Ovary (tissue), 7 donors: ENCODE measurements at regions not wholly inside any gene's neighbourhood (a gene's known extent, or its start where the extent isn't known, plus 50 kb on each side); places are given as distances from the start of the nearest gene placed in this dataset.

Experiments
- DNase-seq, 5 donors: peaks; one replicate each; pipeline ENCODE4 v3.0.0-alpha.2; 2019 to 2020
- H3K27ac ChIP-seq, 2 donors: fragments of 200-600 bp; one replicate each; pipeline versions ENCODE4 v1.5.1 to v1.8.0; 2019 to 2022
- H3K27me3 ChIP-seq: fragments of 200-600 bp; one replicate; pipeline ENCODE4 v1.8.0; 2022
- H3K36me3 ChIP-seq: fragments of 200-600 bp; sonication (generic); one replicate; pipeline ENCODE4 v1.5.1; 2019
- H3K4me1 ChIP-seq: one replicate; pipeline ENCODE4 v1.8.1; 2013; ENCODE audit warnings: mild to moderate bottlenecking, moderate library complexity; ENCODE audit not compliant: insufficient read depth
- H3K4me3 ChIP-seq: fragments of 200-600 bp; sonication (generic); one replicate; pipeline ENCODE4 v1.5.1; 2017
- H3K9me3 ChIP-seq, 2 donors: fragments of 200-600 bp in 1 of 2; sonication (generic) in 1 of 2; one replicate each; pipeline versions ENCODE4 v1.5.1 to v1.8.1; 2013 to 2019; ENCODE audit warnings: mild to moderate bottlenecking in 1 of 2, moderate library complexity in 1 of 2
- EP300 ChIP-seq: sonication (generic); formaldehyde crosslinking; IDR thresholded peaks from one replicate; pipeline ENCODE4 v1.6.1; 2017; ENCODE audit warnings: antibody characterized with exemption
- POLR2A ChIP-seq: fragments of 450-650 bp; IDR thresholded peaks from one replicate; pipeline ENCODE4 v1.6.1; 2017; ENCODE audit warnings: antibody characterized with exemption, mild to moderate bottlenecking, moderate library complexity
- WGBS, 3 donors: extraction: QIAGEN DNeasy Blood & Tissue Kit in 1 of 3; methylation state at CpG; one replicate each; pipeline versions ENCODE4 v1.1.5 to v1.1.7; 2013 to 2017; 5-methylcytosine and 5-hydroxymethylcytosine counted together
- intact Hi-C, 4 donors: fragments of 100-400 bp; cut with DNase I; formaldehyde crosslinking; loops; one replicate each; pipeline versions ENCODE4 v1.11.0 to v1.15.1; 2022 to 2023
- TF ChIP-seq, protein P1 (sequence below), 3 donors: fragments of 450-650 bp in 2 of 3; fragments of 200-600 bp in 1 of 3; IDR thresholded peaks; one replicate each; pipeline versions ENCODE4 v1.5.1 to v1.8.0; 2016 to 2022; ENCODE audit warnings: antibody characterized with exemption in 3 of 3, mild to moderate bottlenecking in 1 of 3
- donor health status: DM: no; HTN: no; CAD: no; lungs with moderate emphysema.
- donor health status: DM: no; HTN: no; CAD: no.
- donor health status: Bipolar disorder and iron deficiency.
- donor health status: DM: no; HTN: no; CAD: no.
- donor health status: DM: yes; HTN: yes; CAD: no.

DNA sequence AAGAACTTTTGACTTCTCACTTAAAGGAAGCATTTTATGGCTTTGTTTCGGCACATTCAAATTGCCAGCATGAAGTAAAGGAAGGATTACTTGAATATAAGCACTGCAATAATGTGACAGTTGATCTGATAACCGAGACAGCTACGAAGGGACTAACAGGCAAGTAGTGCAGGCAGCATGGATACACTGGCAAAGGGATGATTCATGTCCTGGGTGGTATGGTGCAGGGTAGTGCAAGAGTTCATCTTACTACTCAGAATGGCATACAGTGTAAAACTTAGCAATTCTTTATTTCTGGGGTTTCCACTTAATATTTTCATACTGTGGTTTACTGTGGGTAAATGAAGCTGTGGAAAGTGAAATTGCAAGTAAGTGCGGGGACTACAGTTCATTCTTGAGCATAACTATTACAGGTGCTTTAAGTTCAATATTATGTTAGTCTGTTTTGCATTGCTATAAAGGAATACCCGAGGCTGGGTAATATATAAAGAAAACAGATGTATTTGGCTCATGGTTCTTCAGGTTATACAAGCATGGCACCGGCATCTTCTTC is 611.8 kb downstream of the SPOCK3 start:
- H3K9me3 ChIP-seq: no peaks in the 10 kb centered on the region
- intact Hi-C loops: no loop called here
- no peak overlapping the region for H3K4me3 ChIP-seq
- H3K36me3 ChIP-seq: no peaks in the 10 kb centered on the region
- TF ChIP-seq EP300: no peak
- TF ChIP-seq, protein P1, sequence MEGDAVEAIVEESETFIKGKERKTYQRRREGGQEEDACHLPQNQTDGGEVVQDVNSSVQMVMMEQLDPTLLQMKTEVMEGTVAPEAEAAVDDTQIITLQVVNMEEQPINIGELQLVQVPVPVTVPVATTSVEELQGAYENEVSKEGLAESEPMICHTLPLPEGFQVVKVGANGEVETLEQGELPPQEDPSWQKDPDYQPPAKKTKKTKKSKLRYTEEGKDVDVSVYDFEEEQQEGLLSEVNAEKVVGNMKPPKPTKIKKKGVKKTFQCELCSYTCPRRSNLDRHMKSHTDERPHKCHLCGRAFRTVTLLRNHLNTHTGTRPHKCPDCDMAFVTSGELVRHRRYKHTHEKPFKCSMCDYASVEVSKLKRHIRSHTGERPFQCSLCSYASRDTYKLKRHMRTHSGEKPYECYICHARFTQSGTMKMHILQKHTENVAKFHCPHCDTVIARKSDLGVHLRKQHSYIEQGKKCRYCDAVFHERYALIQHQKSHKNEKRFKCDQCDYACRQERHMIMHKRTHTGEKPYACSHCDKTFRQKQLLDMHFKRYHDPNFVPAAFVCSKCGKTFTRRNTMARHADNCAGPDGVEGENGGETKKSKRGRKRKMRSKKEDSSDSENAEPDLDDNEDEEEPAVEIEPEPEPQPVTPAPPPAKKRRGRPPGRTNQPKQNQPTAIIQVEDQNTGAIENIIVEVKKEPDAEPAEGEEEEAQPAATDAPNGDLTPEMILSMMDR (IDR thresholded peaks at IDR 0.05): no peak
- no peak for TF ChIP-seq POLR2A
- H3K4me1 ChIP-seq: no peaks in the 10 kb centered on the region
- no peak overlapping the region for H3K27ac ChIP-seq
- 82 to 87% (median 82%) methylated on average over 6 of the region's 6 CpGs for WGBS, 3 donors
- H3K27me3 ChIP-seq: no peaks in the 10 kb centered on the region
- DNase-seq: no peak

DNA sequence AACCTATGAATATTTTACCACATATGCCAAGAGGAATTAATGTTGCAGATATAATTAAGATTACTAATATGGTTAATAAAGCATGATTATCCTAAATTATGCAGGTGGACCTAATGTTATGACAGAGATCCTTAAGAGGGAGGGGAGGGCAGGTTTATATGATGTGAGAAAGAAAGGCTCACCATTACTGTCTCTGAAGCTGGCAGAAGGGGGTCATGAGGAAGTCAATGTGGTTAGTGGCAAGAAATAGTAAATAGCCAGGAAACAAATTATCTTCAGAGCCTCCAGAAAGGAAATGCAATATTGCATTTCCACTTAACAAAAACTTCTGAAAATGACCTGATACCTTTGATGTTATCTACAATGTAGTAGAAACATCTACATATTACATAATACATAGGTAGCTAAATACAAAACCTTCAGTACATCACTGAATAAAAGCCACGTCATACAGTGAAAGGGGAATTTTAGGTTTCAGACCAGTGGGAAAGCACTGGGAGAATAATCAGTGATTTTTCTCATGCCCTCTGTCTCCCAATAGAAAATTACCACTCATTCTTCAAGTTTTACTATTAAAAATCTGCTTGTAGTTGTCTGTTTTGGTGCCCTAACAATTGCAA is 609.2 kb downstream of the SPOCK3 start:
- DNase-seq: no peak
- TF ChIP-seq EP300 (no peak), POLR2A (no peak)
- TF ChIP-seq, protein P1 (IDR thresholded peaks at IDR 0.05): no peak
- 0 to 21% (median 20%) methylated on average over 1 of the region's 1 CpG for WGBS, 3 donors
- H3K4me1 ChIP-seq: no peaks in the 10 kb centered on the region
- no peak overlapping the region for H3K4me3 ChIP-seq
- no peak overlapping the region for H3K27ac ChIP-seq
- H3K27me3 ChIP-seq: no peaks in the 10 kb centered on the region
- H3K9me3 ChIP-seq: no peaks in the 10 kb centered on the region
- H3K36me3 ChIP-seq: no peaks in the 10 kb centered on the region
- intact Hi-C loops: no loop called here

DNA sequence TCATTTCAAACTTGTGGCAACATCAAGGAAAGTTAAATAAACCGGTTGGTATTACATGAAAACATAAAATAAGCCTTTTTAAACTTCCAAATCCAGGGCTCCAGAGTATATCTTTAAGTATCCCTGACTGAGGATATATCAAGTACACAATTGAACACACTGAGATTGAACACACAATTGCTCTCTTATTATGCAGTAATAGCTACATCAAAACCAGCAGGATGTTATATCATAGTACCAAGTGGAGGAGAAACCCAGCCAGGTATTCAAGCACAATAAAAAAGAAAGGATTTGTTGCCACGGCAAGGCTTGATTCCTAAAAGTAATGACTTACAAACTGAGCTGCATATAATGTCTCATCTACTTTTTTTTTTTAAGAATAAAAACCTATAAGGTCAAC is 605.8 kb downstream of the SPOCK3 start:
- no peaks in the 10 kb centered on the region for H3K27me3 ChIP-seq
- intact Hi-C loops: no loop called here
- H3K4me3 ChIP-seq: no peak overlapping the region
- no peak overlapping the region for H3K27ac ChIP-seq
- DNase-seq: no peak
- H3K4me1 ChIP-seq: no peaks in the 10 kb centered on the region
- H3K9me3 ChIP-seq: no peaks in the 10 kb centered on the region
- TF ChIP-seq POLR2A (no peak), EP300 (no peak)
- TF ChIP-seq, protein P1 (IDR thresholded peaks at IDR 0.05): no peak
- H3K36me3 ChIP-seq: no peaks in the 10 kb centered on the region
- 41 to 67% (median 60%) methylated on average over 2 of the region's 2 CpGs for WGBS, 3 donors

DNA sequence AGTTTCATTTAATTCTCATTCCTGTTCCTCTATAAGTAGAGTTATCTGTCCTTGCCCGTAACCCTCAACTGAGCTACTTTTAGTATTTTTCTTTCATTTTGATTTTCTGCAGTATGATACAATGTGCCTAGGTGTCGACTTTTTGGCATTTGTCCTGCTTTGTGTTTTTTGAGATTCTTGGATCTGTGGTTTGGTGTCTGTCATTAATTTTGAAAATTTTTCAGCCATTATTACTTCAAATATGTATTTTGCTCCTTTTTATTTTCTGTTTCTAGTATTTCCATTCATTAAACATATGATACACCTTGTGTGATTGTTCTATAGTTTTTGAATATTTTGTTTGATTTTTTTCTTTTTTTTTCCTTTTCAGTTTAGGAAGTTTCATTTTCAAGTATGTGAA is 598.9 kb downstream of the SPOCK3 start:
- Histone ChIP-seq H3K27me3 (no peaks in the 10 kb centered on the region), H3K9me3 (no peaks in the 10 kb centered on the region), H3K27ac (no peak overlapping the region), H3K4me1 (no peaks in the 10 kb centered on the region), H3K4me3 (no peak overlapping the region), H3K36me3 (no peaks in the 10 kb centered on the region)
- TF ChIP-seq, protein P1 (IDR thresholded peaks at IDR 0.05): no peak
- no peak for TF ChIP-seq POLR2A
- no peak for TF ChIP-seq EP300
- 88 to 93% (median 92%) methylated on average over 2 of the region's 2 CpGs for whole genome bisulfite sequencing, 3 donors
- DNase-seq: no peak
- intact Hi-C loops: no loop called here
